H9 (cell line): ENCODE measurements at regions not wholly inside any gene's neighbourhood (a gene's known extent, or its start where the extent isn't known, plus 50 kb on each side); places are given as distances from the start of the nearest gene placed in this dataset.
"Not testable (repeated sequence)": the region's sequence is repeated elsewhere in the genome, so short reads cannot be mapped to it uniquely, and the experiment has no call there.

Experiments used
- DNase-seq: peaks from one replicate; pipeline ENCODE4 v3.0.0-alpha.2; 2017
- H2AFZ ChIP-seq: one replicate; pipeline ENCODE4 v1.6.1; 2013; ENCODE audit warnings: mild to moderate bottlenecking, low read length, control low read depth, moderate library complexity
- H2AK5ac ChIP-seq: 2 replicates; pipeline ENCODE4 v1.6.1; 2013; ENCODE audit warnings: low read length, control low read depth, mixed read lengths; ENCODE audit not compliant: insufficient read length
- H2BK120ac ChIP-seq: one replicate; pipeline ENCODE4 v1.6.1; 2013; ENCODE audit warnings: low read depth, mild to moderate bottlenecking, low read length, control low read depth, inconsistent platforms; ENCODE audit not compliant: poor library complexity, severe bottlenecking
- H2BK12ac ChIP-seq: 2 replicates; pipeline ENCODE4 v1.6.1; 2013; ENCODE audit warnings: low read length, control low read depth, mixed read lengths, low read depth; ENCODE audit not compliant: insufficient read length
- H2BK15ac ChIP-seq: 2 replicates; pipeline ENCODE4 v1.6.1; 2013; ENCODE audit warnings: low read depth, low read length, control low read depth
- H2BK20ac ChIP-seq: one replicate; pipeline ENCODE4 v1.6.1; 2013; ENCODE audit warnings: low read depth, mild to moderate bottlenecking, low read length, control low read depth, inconsistent platforms; ENCODE audit not compliant: poor library complexity, severe bottlenecking
- H2BK5ac ChIP-seq: 2 replicates; pipeline ENCODE4 v1.6.1; 2013; ENCODE audit warnings: low read length, control low read depth, mixed read lengths; ENCODE audit not compliant: insufficient read length
- H3K14ac ChIP-seq: 2 replicates; pipeline ENCODE4 v1.6.1; 2013; ENCODE audit warnings: low read length, control low read depth; ENCODE audit not compliant: insufficient read depth
- H3K18ac ChIP-seq: 2 replicates; pipeline ENCODE4 v1.6.1; 2013; ENCODE audit warnings: low read depth, mild to moderate bottlenecking, mixed read lengths, low read length, control low read depth; ENCODE audit not compliant: insufficient read length
- H3K23ac ChIP-seq: 2 replicates; pipeline ENCODE4 v1.6.1; 2013; ENCODE audit warnings: low read length, control low read depth, mixed read lengths, low read depth; ENCODE audit not compliant: insufficient read length
- H3K23me2 ChIP-seq: 2 replicates; pipeline ENCODE4 v1.6.1; 2013; ENCODE audit warnings: low read depth, mild to moderate bottlenecking, mixed read lengths, low read length, control low read depth; ENCODE audit not compliant: insufficient read length, poor library complexity, severe bottlenecking
- H3K27ac ChIP-seq: 2 replicates; pipeline ENCODE4 v1.5.1; 2013; ENCODE audit warnings: low read length, control low read depth, mixed read lengths, low read depth; ENCODE audit not compliant: insufficient read length
- H3K27me3 ChIP-seq: 2 replicates; pipeline ENCODE4 v1.6.1; 2013; ENCODE audit warnings: low read length, control low read depth, inconsistent platforms; ENCODE audit not compliant: insufficient read depth
- H3K4ac ChIP-seq: 2 replicates; pipeline ENCODE4 v1.6.1; 2013; ENCODE audit warnings: low read depth, mild to moderate bottlenecking, control low read depth, inconsistent platforms, low read length, moderate library complexity
- H3K4me1 ChIP-seq: 2 replicates; pipeline ENCODE4 v1.6.1; 2013; ENCODE audit warnings: low read length, control low read depth, inconsistent platforms; ENCODE audit not compliant: insufficient read depth
- H3K4me2 ChIP-seq: 2 replicates; pipeline ENCODE4 v1.6.1; 2013; ENCODE audit warnings: low read length, control low read depth, mixed read lengths; ENCODE audit not compliant: insufficient read length, insufficient read depth
- H3K56ac ChIP-seq: 2 replicates; pipeline ENCODE4 v1.6.1; 2013; ENCODE audit warnings: low read depth, mild to moderate bottlenecking, mixed read lengths, low read length, control low read depth; ENCODE audit not compliant: insufficient read length
- H3K79me1 ChIP-seq: 2 replicates; pipeline ENCODE4 v1.6.1; 2013; ENCODE audit warnings: low read depth, mild to moderate bottlenecking, moderate library complexity, low read length, control low read depth, inconsistent platforms; ENCODE audit not compliant: insufficient read depth, poor library complexity, severe bottlenecking
- H3K79me2 ChIP-seq: 2 replicates; pipeline ENCODE4 v1.6.1; 2013; ENCODE audit warnings: low read length, control low read depth, inconsistent platforms; ENCODE audit not compliant: insufficient read depth
- H3K9ac ChIP-seq: 2 replicates; pipeline ENCODE4 v1.6.1; 2013; ENCODE audit warnings: low read length, control low read depth, mixed read lengths; ENCODE audit not compliant: insufficient read length; ENCODE audit errors: extremely low read depth
- H3K9me3 ChIP-seq: one replicate; pipeline ENCODE4 v1.6.1; 2013; ENCODE audit warnings: low read depth, low read length, inconsistent platforms; ENCODE audit not compliant: control insufficient read depth
- H3T11ph ChIP-seq: one replicate; pipeline ENCODE4 v1.6.1; 2013; ENCODE audit warnings: mild to moderate bottlenecking, low read length, control low read depth, inconsistent platforms
- H4K20me1 ChIP-seq: one replicate; pipeline ENCODE4 v1.6.1; 2013; ENCODE audit not compliant: control insufficient read depth, insufficient read length, insufficient read depth
- H4K5ac ChIP-seq: 2 replicates; pipeline ENCODE4 v1.6.1; 2013; ENCODE audit warnings: low read depth, mild to moderate bottlenecking, mixed read lengths, low read length, control low read depth; ENCODE audit not compliant: insufficient read length
- H4K8ac ChIP-seq: replicated peaks from 2 replicates; pipeline ENCODE4 v1.6.1; 2013; ENCODE audit warnings: low read length, control low read depth, mixed read lengths, low read depth; ENCODE audit not compliant: insufficient read length
- H4K91ac ChIP-seq: 2 replicates; pipeline ENCODE4 v1.6.1; 2013; ENCODE audit warnings: low read depth, mild to moderate bottlenecking, moderate library complexity, mixed read lengths, low read length, control low read depth; ENCODE audit not compliant: insufficient read length
- H3K27ac Mint-ChIP-seq, 3 experiments: 2 replicates in 2 of 3; 3 replicates in 1 of 3; pipeline ENCODE4 v1.8.0; 2020 to 2021; ENCODE audit warnings: mixed read lengths in 3 of 3, mild to moderate bottlenecking in 1 of 3, moderate library complexity in 1 of 3
- H3K27me3 Mint-ChIP-seq: 2 replicates; pipeline ENCODE4 v1.8.0; 2021; ENCODE audit warnings: low read depth, mild to moderate bottlenecking, moderate library complexity, mixed read lengths
- H3K36me3 Mint-ChIP-seq, 3 experiments: 2 replicates in 2 of 3; 3 replicates in 1 of 3; pipeline ENCODE4 v1.8.0; 2020 to 2021; ENCODE audit warnings: low read depth in 3 of 3, mixed read lengths in 3 of 3; ENCODE audit not compliant: insufficient read depth in 1 of 3
- H3K4me1 Mint-ChIP-seq, 2 experiments: 2 replicates each; pipeline ENCODE4 v1.8.0; 2020; ENCODE audit warnings: mixed read lengths in 2 of 2
- H3K4me3 Mint-ChIP-seq, 2 experiments: 2 replicates in 1 of 2; 3 replicates in 1 of 2; pipeline ENCODE4 v1.8.0; 2020 to 2021; ENCODE audit warnings: mild to moderate bottlenecking in 2 of 2, mixed read lengths in 2 of 2, moderate library complexity in 1 of 2
- H3K9me3 Mint-ChIP-seq, 2 experiments: 2 replicates in 1 of 2; 3 replicates in 1 of 2; pipeline ENCODE4 v1.8.0; 2020; ENCODE audit warnings: mild to moderate bottlenecking in 2 of 2, mixed read lengths in 2 of 2, moderate library complexity in 1 of 2
- WGBS: extraction: QIAGEN DNeasy Blood & Tissue Kit; methylation state at CpG from one replicate; pipeline ENCODE4 v1.1.7; 2013; ENCODE audit warnings: missing lambda C conversion rate, low lambda C conversion rate, mixed read lengths; ENCODE audit not compliant: insufficient read length; ENCODE audit errors: extremely low coverage; 5-methylcytosine and 5-hydroxymethylcytosine counted together
- TF ChIP-seq, protein P1 (sequence below): fragments of 200-600 bp; sonication (generic); conservative IDR thresholded peaks from 3 replicates; pipeline ENCODE4 v1.8.0; 2021; ENCODE audit warnings: antibody characterized with exemption, mild to moderate bottlenecking

DNA sequence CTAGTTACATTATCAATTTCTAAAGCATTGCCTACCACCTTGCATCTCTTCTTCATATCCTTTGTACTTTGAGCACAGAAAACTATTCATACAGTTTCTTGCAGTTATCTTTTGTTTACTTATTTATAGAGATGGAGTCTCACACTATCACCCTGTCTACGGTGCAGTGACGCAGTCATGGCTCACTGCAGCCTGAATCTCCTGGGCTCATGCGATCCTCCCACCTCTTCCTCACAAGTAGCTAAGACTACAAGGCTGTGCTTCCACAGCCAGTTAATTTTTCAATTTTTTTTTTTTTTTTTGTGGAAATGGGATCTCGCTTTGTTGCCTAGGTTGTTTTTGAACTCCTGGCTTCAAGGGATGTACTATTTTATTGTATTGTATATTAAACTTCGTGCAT lies 158.0 kb downstream of the TTC6 start:
- H3K4me2 ChIP-seq = no peak overlapping the region
- H4K91ac ChIP-seq = no peak overlapping the region
- whole genome bisulfite sequencing = no CpG with 5 or more reads among the region's 5 CpGs
- Mint-ChIP-seq H3K27ac (no peak overlapping the region), H3K4me1 (peaks cover 2% of the 10 kb centered on the region in 2 experiments), H3K27me3 (peaks cover 3% of the 10 kb centered on the region; the same call in 1 of the 2 replicates), H3K4me3 (no peak overlapping the region), H3K9me3 (no peaks in the 10 kb centered on the region; a peak in 1 of 5 replicates), H3K36me3 (no peaks in the 10 kb centered on the region)
- no peak overlapping the region for H3K23ac ChIP-seq
- H3K14ac ChIP-seq = no peak overlapping the region
- H2BK120ac ChIP-seq = no peak overlapping the region
- H3K9ac ChIP-seq = no peak overlapping the region
- H4K5ac ChIP-seq = no peak overlapping the region
- H4K20me1 ChIP-seq = no peaks in the 10 kb centered on the region
- no peaks in the 10 kb centered on the region for H3K4me1 ChIP-seq
- no peak overlapping the region for H2BK12ac ChIP-seq
- no peak overlapping the region for H3T11ph ChIP-seq
- no peaks in the 10 kb centered on the region for H3K79me1 ChIP-seq
- DNase-seq = no peak
- H3K4ac ChIP-seq = no peak overlapping the region
- H3K27ac ChIP-seq = no peak overlapping the region
- H3K79me2 ChIP-seq = no peaks in the 10 kb centered on the region
- H3K9me3 ChIP-seq = no peaks in the 10 kb centered on the region
- no peak overlapping the region for H3K18ac ChIP-seq
- no peak overlapping the region for H2BK5ac ChIP-seq
- no peaks in the 10 kb centered on the region for H3K27me3 ChIP-seq
- no peak overlapping the region for H2AK5ac ChIP-seq
- H3K23me2 ChIP-seq = no peaks in the 10 kb centered on the region
- no peak overlapping the region for H2BK15ac ChIP-seq
- H2BK20ac ChIP-seq = no peak overlapping the region
- no peak overlapping the region for H3K56ac ChIP-seq
- H4K8ac ChIP-seq = no peak overlapping the region
- H2AFZ ChIP-seq = no peak overlapping the region
- TF ChIP-seq, protein P1, sequence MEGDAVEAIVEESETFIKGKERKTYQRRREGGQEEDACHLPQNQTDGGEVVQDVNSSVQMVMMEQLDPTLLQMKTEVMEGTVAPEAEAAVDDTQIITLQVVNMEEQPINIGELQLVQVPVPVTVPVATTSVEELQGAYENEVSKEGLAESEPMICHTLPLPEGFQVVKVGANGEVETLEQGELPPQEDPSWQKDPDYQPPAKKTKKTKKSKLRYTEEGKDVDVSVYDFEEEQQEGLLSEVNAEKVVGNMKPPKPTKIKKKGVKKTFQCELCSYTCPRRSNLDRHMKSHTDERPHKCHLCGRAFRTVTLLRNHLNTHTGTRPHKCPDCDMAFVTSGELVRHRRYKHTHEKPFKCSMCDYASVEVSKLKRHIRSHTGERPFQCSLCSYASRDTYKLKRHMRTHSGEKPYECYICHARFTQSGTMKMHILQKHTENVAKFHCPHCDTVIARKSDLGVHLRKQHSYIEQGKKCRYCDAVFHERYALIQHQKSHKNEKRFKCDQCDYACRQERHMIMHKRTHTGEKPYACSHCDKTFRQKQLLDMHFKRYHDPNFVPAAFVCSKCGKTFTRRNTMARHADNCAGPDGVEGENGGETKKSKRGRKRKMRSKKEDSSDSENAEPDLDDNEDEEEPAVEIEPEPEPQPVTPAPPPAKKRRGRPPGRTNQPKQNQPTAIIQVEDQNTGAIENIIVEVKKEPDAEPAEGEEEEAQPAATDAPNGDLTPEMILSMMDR = no peak

DNA sequence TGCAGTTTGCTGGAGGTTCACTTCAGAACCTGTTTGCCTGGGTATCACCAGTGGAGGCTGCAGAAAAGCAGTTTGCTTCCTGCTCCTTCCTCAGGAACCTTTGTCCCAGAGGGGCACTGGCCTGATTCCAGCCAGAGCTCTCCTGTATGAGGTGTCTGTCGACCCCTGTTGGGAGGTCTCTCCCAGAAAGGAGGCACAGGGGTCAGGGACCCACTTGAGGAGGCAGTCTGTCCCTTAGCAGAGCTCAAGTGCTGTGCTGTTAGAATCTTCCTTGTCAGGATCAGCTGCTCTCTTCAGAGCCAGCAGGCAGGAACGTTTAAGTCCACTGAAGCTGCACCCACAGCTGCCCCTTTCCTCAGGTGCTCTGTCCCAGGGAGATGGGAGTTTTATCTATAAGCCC lies 164.8 kb downstream of the TTC6 start:
- not testable (repeated sequence) for H3K27ac ChIP-seq, H2BK5ac ChIP-seq, H2AK5ac ChIP-seq, H3K4me2 ChIP-seq, H3K4ac ChIP-seq, H3K79me2 ChIP-seq, H4K8ac ChIP-seq, H2AFZ ChIP-seq, H3K23me2 ChIP-seq, H3K9me3 Mint-ChIP-seq, H3K4me3 Mint-ChIP-seq, H2BK15ac ChIP-seq, H3K23ac ChIP-seq, H4K5ac ChIP-seq, H3K14ac ChIP-seq, H3K79me1 ChIP-seq, H3K9ac ChIP-seq, DNase-seq, H2BK20ac ChIP-seq, H3K56ac ChIP-seq, H4K20me1 ChIP-seq, H3K4me1 Mint-ChIP-seq, H2BK120ac ChIP-seq, H4K91ac ChIP-seq, H3K9me3 ChIP-seq, H3T11ph ChIP-seq, H2BK12ac ChIP-seq, H3K27me3 ChIP-seq, H3K4me1 ChIP-seq, H3K36me3 Mint-ChIP-seq, H3K18ac ChIP-seq
- H3K27me3 Mint-ChIP-seq = peaks cover 16% of the 10 kb centered on the region
- H3K27ac Mint-ChIP-seq = peak overlapping the region in 1 of 3 experiments; percentile 50; a peak in 1 of 7 replicates
- WGBS = no CpG with 5 or more reads among the region's 2 CpGs
